IMR-90 (cell line): ENCODE measurements at regions not wholly inside any gene's neighbourhood (a gene's known extent, or its start where the extent isn't known, plus 50 kb on each side); places are given as distances from the start of the nearest gene placed in this dataset.

Experiments
- BHLHE40 ChIP-seq: fragments of 150-350 bp; IDR thresholded peaks from 2 replicates; pipeline ENCODE4 v1.6.1; 2016; ENCODE audit warnings: mild to moderate bottlenecking, low read depth, low read length
- CEBPB ChIP-seq: IDR thresholded peaks from 2 replicates; pipeline ENCODE4 v1.6.1; 2012; ENCODE audit warnings: low read depth, low read length, improper control_type of control experiment
- CTCF ChIP-seq: conservative IDR thresholded peaks from 2 replicates; pipeline ENCODE4 v1.5.1; 2012; ENCODE audit warnings: mild to moderate bottlenecking, low read depth, low read length, improper control_type of control experiment
- FOS ChIP-seq: fragments of 150-350 bp; IDR thresholded peaks from 2 replicates; pipeline ENCODE4 v1.6.1; 2016; ENCODE audit warnings: low read depth, low read length
- MAFK ChIP-seq: IDR thresholded peaks from 2 replicates; pipeline ENCODE4 v1.6.1; 2012; ENCODE audit warnings: low read depth, low read length, improper control_type of control experiment
- MAZ ChIP-seq: IDR thresholded peaks from 2 replicates; pipeline ENCODE4 v1.6.1; 2012; ENCODE audit warnings: low read depth, mild to moderate bottlenecking, low read length, improper control_type of control experiment, moderate library complexity, borderline replicate concordance
- NFE2L2 ChIP-seq: fragments of 150-350 bp; IDR thresholded peaks from 2 replicates; pipeline ENCODE4 v1.6.1; 2016; ENCODE audit warnings: low read depth, mild to moderate bottlenecking, low read length
- POLR2A ChIP-seq: IDR thresholded peaks from 2 replicates; pipeline ENCODE4 v1.6.1; 2012; ENCODE audit warnings: mild to moderate bottlenecking, low read depth, low read length
- RAD21 ChIP-seq: IDR thresholded peaks from 2 replicates; pipeline ENCODE4 v1.6.1; 2012; ENCODE audit warnings: low read length, improper control_type of control experiment
- RCOR1 ChIP-seq: IDR thresholded peaks from 2 replicates; pipeline ENCODE4 v1.6.1; 2012; ENCODE audit warnings: mild to moderate bottlenecking, low read length, improper control_type of control experiment; ENCODE audit not compliant: insufficient replicate concordance
- RFX5 ChIP-seq: IDR thresholded peaks from 2 replicates; pipeline ENCODE4 v1.8.0; 2012; ENCODE audit warnings: low read depth, mild to moderate bottlenecking, low read length, moderate library complexity
- SMC3 ChIP-seq: fragments of 150-350 bp; IDR thresholded peaks from 2 replicates; pipeline ENCODE4 v1.6.1; 2016; ENCODE audit warnings: low read depth, mild to moderate bottlenecking, antibody characterized with exemption, low read length, moderate library complexity
- TF ChIP-seq, protein P1 (sequence below): fragments of 150-350 bp; IDR thresholded peaks from 2 replicates; pipeline ENCODE4 v1.6.1; 2017; ENCODE audit warnings: mild to moderate bottlenecking, antibody characterized with exemption, low read length, low read depth

- TF ChIP-seq CTCF, result no peak
- TF ChIP-seq NFE2L2, result no peak
- TF ChIP-seq FOS, result no peak
- no peak for TF ChIP-seq POLR2A
- TF ChIP-seq, protein P1, sequence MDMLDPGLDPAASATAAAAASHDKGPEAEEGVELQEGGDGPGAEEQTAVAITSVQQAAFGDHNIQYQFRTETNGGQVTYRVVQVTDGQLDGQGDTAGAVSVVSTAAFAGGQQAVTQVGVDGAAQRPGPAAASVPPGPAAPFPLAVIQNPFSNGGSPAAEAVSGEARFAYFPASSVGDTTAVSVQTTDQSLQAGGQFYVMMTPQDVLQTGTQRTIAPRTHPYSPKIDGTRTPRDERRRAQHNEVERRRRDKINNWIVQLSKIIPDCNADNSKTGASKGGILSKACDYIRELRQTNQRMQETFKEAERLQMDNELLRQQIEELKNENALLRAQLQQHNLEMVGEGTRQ, result no peak
- no peak for TF ChIP-seq RAD21
- TF ChIP-seq RFX5, result no peak
- TF ChIP-seq MAFK, result no peak
- no peak for TF ChIP-seq CEBPB
- no peak for TF ChIP-seq SMC3
- TF ChIP-seq RCOR1, result no peak
- TF ChIP-seq MAZ, result no peak
- TF ChIP-seq BHLHE40, result no peak
Observed at GRCh38 chr3:117435506-117435905, 725.9 kb downstream of the TUSC7 start.
